ENCODE measurements at regions not wholly inside any gene's neighbourhood (a gene's known extent, or its start where the extent isn't known, plus 50 kb on each side); places are given as distances from the start of the nearest gene placed in this dataset.

GRCh38 chr1:177873238-177873637, 96.6 kb downstream of the SEC16B start:
- Histone ChIP-seq H4K20me1 (ENCODE audit: insufficient read depth) (no peaks in the 10 kb centered on the region), H3K27me3 (ENCODE audit: insufficient read depth, low read depth) (peaks cover 48% of the 10 kb centered on the region), H2AFZ (no peak overlapping the region), H3K27ac (no peak overlapping the region), H3K79me2 (ENCODE audit: low read depth) (no peaks in the 10 kb centered on the region), H3K9me2 (ENCODE audit: insufficient read depth) (no peaks in the 10 kb centered on the region), H3K4me3 (no peak overlapping the region), H3K36me3 (ENCODE audit: low read depth) (no peaks in the 10 kb centered on the region), H3K4me1 (replicated peaks; ENCODE audit: insufficient read depth) (no peaks in the 10 kb centered on the region), H3K9me3 (ENCODE audit: insufficient read depth, low read depth) (no peaks in the 10 kb centered on the region), H3K4me2 (no peak overlapping the region), H3F3A (ENCODE audit: insufficient read depth, low read depth) (no peaks in the 10 kb centered on the region)
- no peak for TF ChIP-seq CTCF (conservative IDR thresholded peaks at IDR 0.05)
- DNase-seq: no peak
- no TSS peak for BruUV-seq (replicated peaks)
- POLR2A ChIA-PET (ENCODE audit: unreplicated experiment): no interaction called here
- CTCF ChIA-PET: no interaction called here
- intact Hi-C loops (cut with micrococcal nuclease; ENCODE audit: unreplicated experiment): loop anchor here (5.0 kb wide), 1 partner anchor 746 kb away; no protein-coding TSS in a partner anchor

- intact Hi-C loops (cut with micrococcal nuclease; ENCODE audit: unreplicated experiment): loop anchor here (5.0 kb wide), 1 partner anchor 745 kb away; no protein-coding TSS in a partner anchor
Observed at GRCh38 chr1:177872308-177872900, 97.5 kb downstream of the SEC16B start.

GRCh38 chr1:177871613-177872307, 98.1 kb downstream of the SEC16B start:
- H3K27me3 ChIP-seq (ENCODE audit: insufficient read depth, low read depth): peaks cover 39% of the 10 kb centered on the region
- no peaks in the 10 kb centered on the region for H3K9me3 ChIP-seq (ENCODE audit: insufficient read depth, low read depth)
- no peaks in the 10 kb centered on the region for H3K36me3 ChIP-seq (ENCODE audit: low read depth)
- ChIA-PET CTCF (no interaction called here), POLR2A (ENCODE audit: unreplicated experiment) (no interaction called here)
- no peaks in the 10 kb centered on the region for H4K20me1 ChIP-seq (ENCODE audit: insufficient read depth)
- no peak overlapping the region for H3K27ac ChIP-seq
- no peaks in the 10 kb centered on the region for H3K4me1 ChIP-seq (replicated peaks; ENCODE audit: insufficient read depth)
- no peaks in the 10 kb centered on the region for H3K9me2 ChIP-seq (ENCODE audit: insufficient read depth)
- no peak overlapping the region for H3K4me2 ChIP-seq
- no peak overlapping the region for H2AFZ ChIP-seq
- H3K4me3 ChIP-seq: no peak overlapping the region
- no TSS peak for BruUV-seq (replicated peaks)
- DNase-seq: no peak
- TF ChIP-seq EZH2 (IDR thresholded peaks at IDR 0.05; ENCODE audit: low read depth): no peak
- no peak for TF ChIP-seq CTCF (conservative IDR thresholded peaks at IDR 0.05)
- no peaks in the 10 kb centered on the region for H3F3A ChIP-seq (ENCODE audit: insufficient read depth, low read depth)
- intact Hi-C loops (cut with micrococcal nuclease; ENCODE audit: unreplicated experiment): loop anchor here (5.0 kb wide), 1 partner anchor 744 kb away; no protein-coding TSS in a partner anchor
- H3K79me2 ChIP-seq (ENCODE audit: low read depth): no peaks in the 10 kb centered on the region

More at GRCh38 chr1:177872308-177872900, 97.5 kb downstream of the SEC16B start:
- Histone ChIP-seq H3K27ac (no peak overlapping the region), H3K36me3 (ENCODE audit: low read depth) (no peaks in the 10 kb centered on the region), H4K20me1 (ENCODE audit: insufficient read depth) (no peaks in the 10 kb centered on the region), H3K4me1 (replicated peaks; ENCODE audit: insufficient read depth) (no peaks in the 10 kb centered on the region), H3K9me2 (ENCODE audit: insufficient read depth) (no peaks in the 10 kb centered on the region), H3K9me3 (ENCODE audit: insufficient read depth, low read depth) (no peaks in the 10 kb centered on the region), H3F3A (ENCODE audit: insufficient read depth, low read depth) (no peaks in the 10 kb centered on the region), H3K79me2 (ENCODE audit: low read depth) (no peaks in the 10 kb centered on the region), H2AFZ (no peak overlapping the region), H3K4me2 (no peak overlapping the region), H3K4me3 (no peak overlapping the region), H3K27me3 (ENCODE audit: insufficient read depth, low read depth) (peaks cover 42% of the 10 kb centered on the region)
- DNase-seq: no peak
- CTCF ChIA-PET: no interaction called here
- TF ChIP-seq EZH2 (IDR thresholded peaks at IDR 0.05; ENCODE audit: low read depth) (no peak), CTCF (conservative IDR thresholded peaks at IDR 0.05) (no peak)
- POLR2A ChIA-PET (ENCODE audit: unreplicated experiment): no interaction called here
- no TSS peak for BruUV-seq (replicated peaks)

All from PC-9 (cell line).